CD8-positive, alpha-beta memory T cell (primary cell): ENCODE measurements at regions not wholly inside any gene's neighbourhood (a gene's known extent, or its start where the extent isn't known, plus 50 kb on each side); places are given as distances from the start of the nearest gene placed in this dataset.
"Not testable (repeated sequence)": the region's sequence is repeated elsewhere in the genome, so short reads cannot be mapped to it uniquely, and the experiment has no call there.

ENCODE experiments used
- CTCF ChIA-PET: fragments of 350-600 bp; sonication (Branson Sonifier 250); formaldehyde crosslinking; loops from one replicate; lab custom pipeline; 2021; ENCODE audit warnings: antibody characterized with exemption; lab: Charles Lee
- POLR2A ChIA-PET: fragments of 350-600 bp; sonication (Branson Sonifier 250); formaldehyde crosslinking; loops from one replicate; lab custom pipeline; 2021; ENCODE audit warnings: antibody characterized with exemption; lab: Charles Lee
- DNase-seq, 5 donors: peaks; one replicate each; pipeline versions ENCODE4 v3.0.0 to v3.0.0-alpha.2; 2020 to 2022; ENCODE audit warnings: mixed read lengths in 1 of 5
- H3K27ac ChIP-seq: one replicate; pipeline ENCODE4 v1.7.0; 2013; ENCODE audit warnings: low read depth, mild to moderate bottlenecking, low read length, moderate library complexity
- H3K27me3 ChIP-seq: 2 replicates; pipeline ENCODE4 v1.7.0; 2013; ENCODE audit warnings: low read length, mild to moderate bottlenecking; ENCODE audit not compliant: insufficient read depth, poor library complexity, severe bottlenecking
- H3K36me3 ChIP-seq: 2 replicates; pipeline ENCODE4 v1.7.0; 2013; ENCODE audit warnings: mild to moderate bottlenecking, low read length, moderate library complexity; ENCODE audit not compliant: insufficient read depth
- H3K4me1 ChIP-seq: 2 replicates; pipeline ENCODE4 v1.7.0; 2013; ENCODE audit warnings: mild to moderate bottlenecking, low read length, moderate library complexity; ENCODE audit not compliant: insufficient read depth
- H3K4me3 ChIP-seq: 2 replicates; pipeline ENCODE4 v1.7.0; 2013; ENCODE audit warnings: mild to moderate bottlenecking, low read length
- H3K9me3 ChIP-seq: 2 replicates; pipeline ENCODE4 v1.7.0; 2013; ENCODE audit warnings: mild to moderate bottlenecking, low read length
- H3K27ac Mint-ChIP-seq, 8 donors: one replicate each; pipeline ENCODE4 v1.8.0; 2020 to 2021; ENCODE audit warnings: mixed read lengths in 8 of 8, mild to moderate bottlenecking in 6 of 8, inconsistent platforms in 3 of 8, moderate library complexity in 3 of 8
- H3K27me3 Mint-ChIP-seq, 2 donors: one replicate each; pipeline ENCODE4 v1.8.0; 2020 to 2021; ENCODE audit warnings: mixed read lengths in 2 of 2, mild to moderate bottlenecking in 1 of 2, moderate library complexity in 1 of 2
- H3K36me3 Mint-ChIP-seq, 3 donors: one replicate each; pipeline ENCODE4 v1.8.0; 2020 to 2021; ENCODE audit warnings: mixed read lengths in 3 of 3, inconsistent platforms in 1 of 3, mild to moderate bottlenecking in 1 of 3
- H3K4me1 Mint-ChIP-seq, 3 donors: one replicate each; pipeline ENCODE4 v1.8.0; 2020 to 2021; ENCODE audit warnings: mixed read lengths in 3 of 3, inconsistent platforms in 1 of 3, mild to moderate bottlenecking in 1 of 3
- H3K4me3 Mint-ChIP-seq, 7 donors: one replicate each; pipeline ENCODE4 v1.8.0; 2020 to 2021; ENCODE audit warnings: mixed read lengths in 7 of 7, mild to moderate bottlenecking in 6 of 7, moderate library complexity in 4 of 7, inconsistent platforms in 2 of 7
- H3K9me3 Mint-ChIP-seq, 5 donors: one replicate each; pipeline ENCODE4 v1.8.0; 2020 to 2022; ENCODE audit warnings: mixed read lengths in 5 of 5, mild to moderate bottlenecking in 3 of 5, moderate library complexity in 2 of 5, inconsistent platforms in 1 of 5

DNA sequence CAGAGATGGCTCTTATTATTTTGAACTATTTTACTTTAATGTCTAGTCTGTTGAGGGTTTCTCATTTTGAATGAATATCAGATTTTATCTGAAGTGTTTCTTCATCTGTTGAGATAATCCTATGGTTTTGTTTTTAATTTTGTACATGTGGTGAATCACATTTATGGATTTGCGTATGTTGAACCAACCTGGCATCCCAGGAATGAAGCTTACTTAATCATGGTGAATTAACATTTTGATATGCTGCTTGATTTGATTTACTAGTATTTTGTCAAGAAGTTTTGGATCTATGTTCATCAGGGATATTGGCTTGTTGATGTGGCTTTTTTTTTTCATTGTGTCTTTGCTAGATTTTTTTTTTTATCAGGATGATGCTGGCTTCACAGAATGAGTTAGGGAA is 2390.9 kb downstream of the PCDH7 start:
- POLR2A ChIA-PET, result no interaction called here
- no peaks in the 10 kb centered on the region for H3K4me1 Mint-ChIP-seq
- peaks cover 10 to 30% (median 14%) of the 10 kb centered on the region in 5 donors for H3K9me3 Mint-ChIP-seq
- Histone ChIP-seq H3K27ac (no peak overlapping the region), H3K36me3 (no peaks in the 10 kb centered on the region), H3K4me1 (no peaks in the 10 kb centered on the region), H3K9me3 (no peaks in the 10 kb centered on the region), H3K27me3 (no peaks in the 10 kb centered on the region), H3K4me3 (no peak overlapping the region)
- H3K4me3 Mint-ChIP-seq, result no peak overlapping the region
- H3K36me3 Mint-ChIP-seq, result no peaks in the 10 kb centered on the region
- no peak for DNase-seq
- CTCF ChIA-PET, result no interaction called here
- no peaks in the 10 kb centered on the region for H3K27me3 Mint-ChIP-seq
- no peak overlapping the region for H3K27ac Mint-ChIP-seq

DNA sequence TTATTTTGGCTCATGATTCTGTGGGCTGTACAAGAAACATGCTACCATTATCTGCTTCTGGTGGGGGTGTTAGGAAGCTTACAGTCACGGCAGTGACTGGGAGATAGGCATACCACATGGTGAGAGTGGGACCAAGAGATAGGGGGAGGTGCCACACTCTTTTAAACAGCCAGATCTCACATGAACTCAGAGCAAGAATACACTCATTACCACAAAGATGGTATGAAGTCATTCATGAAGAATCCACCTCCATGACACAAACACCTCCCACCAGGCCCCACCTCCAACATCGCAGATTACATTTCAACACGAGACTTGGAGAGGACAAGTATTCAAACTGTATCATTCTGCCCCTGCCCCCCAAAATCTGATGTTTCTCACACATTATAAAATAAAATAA is 2396.7 kb downstream of the PCDH7 start:
- Histone ChIP-seq H3K36me3 (no peaks in the 10 kb centered on the region), H3K9me3 (no peaks in the 10 kb centered on the region), H3K27me3 (no peaks in the 10 kb centered on the region), H3K4me3 (no peak overlapping the region), H3K4me1 (no peaks in the 10 kb centered on the region), H3K27ac (no peak overlapping the region)
- ChIA-PET CTCF (no interaction called here), POLR2A (no interaction called here)
- Mint-ChIP-seq H3K9me3 (peaks cover 4 to 40% (median 7%) of the 10 kb centered on the region in 5 donors), H3K36me3 (no peaks in the 10 kb centered on the region), H3K4me3 (no peak overlapping the region), H3K4me1 (no peaks in the 10 kb centered on the region), H3K27ac (no peak overlapping the region), H3K27me3 (no peaks in the 10 kb centered on the region)
- DNase-seq, result no peak

DNA sequence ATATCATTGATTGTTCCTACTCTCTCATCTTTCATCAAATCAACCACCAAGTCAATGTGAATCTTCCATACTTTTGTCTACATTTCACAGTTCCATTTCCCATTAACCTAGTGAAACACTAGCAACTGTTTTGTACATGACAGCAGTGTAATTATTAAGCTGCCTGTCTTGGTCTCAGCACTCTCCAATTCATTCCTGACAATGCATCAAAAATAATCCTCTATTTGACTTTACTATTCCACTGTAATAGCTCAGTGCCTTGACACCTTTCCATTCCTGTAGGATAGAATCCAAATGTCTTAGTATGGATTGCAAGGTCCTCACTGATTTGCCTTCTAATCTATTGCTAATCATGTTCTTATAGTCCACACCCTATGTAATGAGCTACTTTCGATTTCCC is 2405.8 kb downstream of the PCDH7 start:
- Histone ChIP-seq H3K4me1 (no peaks in the 10 kb centered on the region), H3K9me3 (no peaks in the 10 kb centered on the region), H3K4me3 (no peak overlapping the region), H3K27me3 (no peaks in the 10 kb centered on the region), H3K36me3 (no peaks in the 10 kb centered on the region), H3K27ac (no peak overlapping the region)
- Mint-ChIP-seq H3K9me3 (peaks cover 0 to 21% (median 5%) of the 10 kb centered on the region in 5 donors), H3K27me3 (no peaks in the 10 kb centered on the region), H3K36me3 (no peaks in the 10 kb centered on the region), H3K27ac (no peak overlapping the region), H3K4me3 (no peak overlapping the region), H3K4me1 (no peaks in the 10 kb centered on the region)
- DNase-seq, result no peak
- CTCF ChIA-PET, result no interaction called here
- POLR2A ChIA-PET, result no interaction called here

DNA sequence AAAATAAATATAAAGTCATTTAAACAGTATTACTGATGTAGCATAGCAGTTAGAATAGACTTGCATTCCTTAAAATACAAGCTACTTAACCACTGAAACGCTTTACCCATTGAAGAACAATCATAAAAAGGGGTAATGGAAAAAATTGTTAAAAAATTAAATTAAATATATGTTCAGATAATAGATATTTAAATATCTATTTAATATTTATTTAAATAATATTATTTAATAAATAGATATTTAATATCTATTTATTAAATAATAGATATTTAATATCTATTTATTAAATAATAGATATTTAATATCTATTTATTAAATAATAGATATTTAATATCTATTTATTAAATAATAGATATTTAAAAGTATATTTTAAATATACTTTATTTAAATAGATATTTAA is 2410.5 kb downstream of the PCDH7 start:
- H3K4me1 ChIP-seq, POLR2A ChIA-PET, H3K36me3 Mint-ChIP-seq, H3K4me3 Mint-ChIP-seq, H3K27ac Mint-ChIP-seq, H3K4me1 Mint-ChIP-seq, H3K27me3 ChIP-seq, H3K27me3 Mint-ChIP-seq, DNase-seq, H3K9me3 ChIP-seq, CTCF ChIA-PET, H3K4me3 ChIP-seq, H3K27ac ChIP-seq, H3K36me3 ChIP-seq: not testable (repeated sequence)
- H3K9me3 Mint-ChIP-seq, result peaks cover 0 to 23% (median 8%) of the 10 kb centered on the region in 5 donors

DNA sequence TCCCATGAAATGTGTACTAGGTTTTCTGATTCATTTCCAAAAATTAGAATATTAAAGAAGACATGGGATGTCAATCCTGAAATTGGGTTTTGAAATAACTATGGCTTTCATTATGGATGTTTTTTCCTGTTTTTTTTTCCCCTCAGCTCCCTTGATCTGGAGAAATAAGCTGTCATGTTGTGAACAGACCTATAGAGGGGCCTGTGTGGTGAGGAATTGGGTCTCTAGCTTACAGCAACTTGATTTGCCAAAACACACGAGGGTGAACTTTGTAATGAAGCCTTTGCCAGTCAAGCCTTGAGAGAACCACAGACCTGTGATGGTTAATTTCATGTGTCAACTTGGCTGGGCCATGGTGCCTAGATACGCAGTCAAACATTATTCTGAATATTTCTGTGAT is 2413.6 kb downstream of the PCDH7 start:
- CTCF ChIA-PET, result no interaction called here
- DNase-seq, result no peak
- H3K36me3 ChIP-seq, result no peaks in the 10 kb centered on the region
- Mint-ChIP-seq H3K36me3 (no peaks in the 10 kb centered on the region), H3K9me3 (peaks cover 0 to 22% (median 14%) of the 10 kb centered on the region in 5 donors), H3K4me3 (no peak overlapping the region), H3K27ac (no peak overlapping the region), H3K27me3 (no peaks in the 10 kb centered on the region), H3K4me1 (no peaks in the 10 kb centered on the region)
- no peaks in the 10 kb centered on the region for H3K9me3 ChIP-seq
- H3K4me3 ChIP-seq, result no peak overlapping the region
- H3K27ac ChIP-seq, result no peak overlapping the region
- H3K4me1 ChIP-seq, result no peaks in the 10 kb centered on the region
- POLR2A ChIA-PET, result no interaction called here
- H3K27me3 ChIP-seq, result no peaks in the 10 kb centered on the region

DNA sequence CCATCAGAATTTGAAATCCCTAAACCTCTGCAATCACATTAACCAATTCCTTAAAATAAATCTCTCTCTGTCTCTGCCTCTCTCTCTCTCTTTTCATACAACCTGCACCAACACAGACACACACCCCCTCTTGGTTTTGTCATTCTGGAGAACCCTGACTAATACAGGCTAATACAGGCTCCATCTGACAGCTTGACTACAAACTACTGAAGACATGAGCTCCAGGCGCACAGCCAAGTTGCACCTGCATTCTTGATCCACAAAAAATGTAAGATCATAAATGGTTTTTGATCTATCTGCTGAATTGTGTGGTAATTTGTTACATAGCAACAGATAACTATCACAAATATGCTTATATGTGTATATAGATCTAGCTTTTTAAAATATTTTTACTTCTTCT is 2414.2 kb downstream of the PCDH7 start:
- H3K9me3 ChIP-seq, result no peaks in the 10 kb centered on the region
- CTCF ChIA-PET, result no interaction called here
- Mint-ChIP-seq H3K36me3 (no peaks in the 10 kb centered on the region), H3K27ac (no peak overlapping the region), H3K27me3 (no peaks in the 10 kb centered on the region), H3K4me1 (no peaks in the 10 kb centered on the region), H3K4me3 (no peak overlapping the region), H3K9me3 (peaks cover 0 to 23% (median 12%) of the 10 kb centered on the region in 5 donors)
- no peaks in the 10 kb centered on the region for H3K27me3 ChIP-seq
- no peak overlapping the region for H3K27ac ChIP-seq
- H3K4me3 ChIP-seq, result no peak overlapping the region
- no peaks in the 10 kb centered on the region for H3K4me1 ChIP-seq
- DNase-seq, result no peak
- no peaks in the 10 kb centered on the region for H3K36me3 ChIP-seq
- POLR2A ChIA-PET, result no interaction called here

DNA sequence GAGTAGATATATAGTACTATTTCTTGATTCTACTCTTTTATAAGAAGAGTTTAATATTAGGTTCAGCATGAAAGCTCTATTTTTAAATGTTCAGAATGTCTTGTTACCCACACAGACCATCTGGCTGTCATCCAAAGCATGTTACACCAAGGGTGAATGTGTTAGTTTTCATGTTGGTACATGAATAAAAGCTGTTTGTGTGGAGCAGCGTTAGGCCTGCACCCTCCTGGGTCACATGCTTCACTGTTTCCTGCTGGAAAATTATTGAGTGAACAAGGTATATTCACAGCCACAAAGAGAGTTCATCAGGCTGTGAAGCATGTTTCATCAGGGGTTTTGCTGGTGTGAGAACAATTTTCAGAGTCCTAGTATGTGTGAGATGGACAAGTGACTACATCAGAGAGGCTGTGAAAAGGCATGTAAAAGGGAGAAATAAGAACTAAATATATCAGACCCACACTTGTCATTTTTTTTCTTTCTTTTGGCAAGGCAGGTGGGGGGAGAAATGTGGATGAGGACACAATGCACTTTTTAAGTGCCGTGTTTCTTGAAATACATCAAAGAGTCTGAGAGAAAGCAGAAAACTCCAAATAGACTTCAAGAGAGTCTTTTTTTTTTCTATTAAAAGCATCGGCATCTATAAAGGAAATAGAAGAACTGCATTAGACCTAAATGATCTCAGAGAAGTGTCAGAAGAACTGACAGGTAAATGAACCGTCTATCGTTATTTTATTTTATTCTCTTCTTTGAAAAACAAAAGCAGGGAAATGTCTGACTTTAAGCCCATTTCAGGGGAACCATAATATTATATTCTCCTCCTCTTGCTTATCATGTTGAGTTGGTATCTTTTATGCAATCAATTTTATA is 2429.7 kb downstream of the PCDH7 start:
- H3K36me3 Mint-ChIP-seq, result no peaks in the 10 kb centered on the region
- H3K9me3 ChIP-seq, result no peaks in the 10 kb centered on the region
- H3K27me3 Mint-ChIP-seq, result no peaks in the 10 kb centered on the region
- no peaks in the 10 kb centered on the region for H3K4me1 Mint-ChIP-seq
- CTCF ChIA-PET, result no interaction called here
- no peak for DNase-seq
- H3K9me3 Mint-ChIP-seq, result peaks cover 2 to 28% (median 8%) of the 10 kb centered on the region in 5 donors
- no peak overlapping the region for H3K4me3 Mint-ChIP-seq
- H3K27ac ChIP-seq, result no peak overlapping the region
- H3K27me3 ChIP-seq, result no peaks in the 10 kb centered on the region
- no peak overlapping the region for H3K27ac Mint-ChIP-seq
- POLR2A ChIA-PET, result no interaction called here
- H3K4me1 ChIP-seq, result no peaks in the 10 kb centered on the region
- H3K36me3 ChIP-seq, result no peaks in the 10 kb centered on the region
- H3K4me3 ChIP-seq, result no peak overlapping the region

DNA sequence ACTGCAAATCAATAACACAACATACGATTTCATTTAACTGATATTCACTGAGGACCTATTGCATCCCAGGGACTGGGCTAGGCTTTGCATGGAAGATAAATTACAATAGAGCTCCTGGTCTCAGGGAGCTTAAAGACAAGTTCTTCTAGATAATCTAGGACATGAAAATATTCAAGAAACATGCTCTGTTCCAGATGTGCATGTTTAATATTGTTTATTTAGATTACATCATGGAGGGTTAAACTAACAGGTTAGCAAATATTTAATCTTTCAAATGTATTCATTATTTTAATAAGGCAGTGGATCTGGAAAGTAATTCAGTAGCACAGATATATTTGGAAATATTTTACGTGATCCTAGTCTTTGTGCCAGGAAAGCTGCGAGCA is 2430.3 kb downstream of the PCDH7 start:
- no peak overlapping the region for H3K4me3 Mint-ChIP-seq
- POLR2A ChIA-PET, result no interaction called here
- Histone ChIP-seq H3K9me3 (no peaks in the 10 kb centered on the region), H3K36me3 (no peaks in the 10 kb centered on the region), H3K27ac (no peak overlapping the region), H3K27me3 (no peaks in the 10 kb centered on the region), H3K4me1 (no peaks in the 10 kb centered on the region), H3K4me3 (no peak overlapping the region)
- no peaks in the 10 kb centered on the region for H3K4me1 Mint-ChIP-seq
- no peaks in the 10 kb centered on the region for H3K27me3 Mint-ChIP-seq
- DNase-seq, result no peak
- no peaks in the 10 kb centered on the region for H3K36me3 Mint-ChIP-seq
- H3K27ac Mint-ChIP-seq, result no peak overlapping the region
- H3K9me3 Mint-ChIP-seq, result peaks cover 2 to 28% (median 8%) of the 10 kb centered on the region in 5 donors
- CTCF ChIA-PET, result no interaction called here
